LNCaP clone FGC (cell line): ENCODE measurements at regions not wholly inside any gene's neighbourhood (a gene's known extent, or its start where the extent isn't known, plus 50 kb on each side); places are given as distances from the start of the nearest gene placed in this dataset.

Experiments used
- DNase-seq: peaks from one replicate; pipeline ENCODE4 v3.0.0-alpha.2; 2011; ENCODE audit warnings: low read depth
- H3K4me3 ChIP-seq: 2 replicates; pipeline ENCODE4 v1.5.1; 2011; ENCODE audit warnings: mild to moderate bottlenecking, low read depth, low read length, control low read depth
- TF ChIP-seq, protein P1 (sequence below): IDR thresholded peaks from 2 replicates; pipeline ENCODE4 v1.5.1; 2012; ENCODE audit warnings: mild to moderate bottlenecking; ENCODE audit not compliant: control insufficient read depth, insufficient read depth; ENCODE audit errors: extremely low read depth

DNA sequence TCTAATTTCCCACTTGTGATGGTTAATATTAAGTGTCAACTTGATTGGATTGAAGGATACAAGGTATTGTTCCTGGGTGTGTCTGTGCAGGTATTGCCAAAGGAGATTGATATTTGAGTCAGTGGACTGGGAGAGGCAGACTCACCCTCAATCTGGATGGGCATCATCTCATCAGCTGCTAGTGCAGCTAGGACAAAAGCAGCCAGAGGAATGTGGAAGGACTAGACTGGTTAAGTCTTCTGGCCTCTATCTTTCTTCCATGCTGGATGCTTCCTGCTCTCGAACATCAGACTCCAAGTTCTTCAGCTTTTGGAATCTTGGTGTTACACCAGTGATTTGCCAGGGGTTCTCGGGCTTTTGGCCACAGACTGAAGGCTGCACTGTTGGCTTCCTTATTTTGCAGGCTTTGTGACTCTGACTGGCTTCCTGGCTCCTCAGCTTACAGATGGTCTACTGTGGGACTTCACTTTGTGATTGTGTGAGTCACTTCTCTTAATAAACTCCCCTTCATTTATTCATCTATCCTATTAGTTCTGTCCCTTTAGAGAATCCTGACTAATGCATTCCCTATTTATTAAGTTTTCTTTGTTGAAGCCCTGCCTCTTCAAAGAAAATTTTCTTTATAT, 1087.5 kb upstream of the NXPH2 start:
- DNase-seq, result no peak
- TF ChIP-seq, protein P1, sequence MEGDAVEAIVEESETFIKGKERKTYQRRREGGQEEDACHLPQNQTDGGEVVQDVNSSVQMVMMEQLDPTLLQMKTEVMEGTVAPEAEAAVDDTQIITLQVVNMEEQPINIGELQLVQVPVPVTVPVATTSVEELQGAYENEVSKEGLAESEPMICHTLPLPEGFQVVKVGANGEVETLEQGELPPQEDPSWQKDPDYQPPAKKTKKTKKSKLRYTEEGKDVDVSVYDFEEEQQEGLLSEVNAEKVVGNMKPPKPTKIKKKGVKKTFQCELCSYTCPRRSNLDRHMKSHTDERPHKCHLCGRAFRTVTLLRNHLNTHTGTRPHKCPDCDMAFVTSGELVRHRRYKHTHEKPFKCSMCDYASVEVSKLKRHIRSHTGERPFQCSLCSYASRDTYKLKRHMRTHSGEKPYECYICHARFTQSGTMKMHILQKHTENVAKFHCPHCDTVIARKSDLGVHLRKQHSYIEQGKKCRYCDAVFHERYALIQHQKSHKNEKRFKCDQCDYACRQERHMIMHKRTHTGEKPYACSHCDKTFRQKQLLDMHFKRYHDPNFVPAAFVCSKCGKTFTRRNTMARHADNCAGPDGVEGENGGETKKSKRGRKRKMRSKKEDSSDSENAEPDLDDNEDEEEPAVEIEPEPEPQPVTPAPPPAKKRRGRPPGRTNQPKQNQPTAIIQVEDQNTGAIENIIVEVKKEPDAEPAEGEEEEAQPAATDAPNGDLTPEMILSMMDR, result no peak
- H3K4me3 ChIP-seq, result no peak overlapping the region

DNA sequence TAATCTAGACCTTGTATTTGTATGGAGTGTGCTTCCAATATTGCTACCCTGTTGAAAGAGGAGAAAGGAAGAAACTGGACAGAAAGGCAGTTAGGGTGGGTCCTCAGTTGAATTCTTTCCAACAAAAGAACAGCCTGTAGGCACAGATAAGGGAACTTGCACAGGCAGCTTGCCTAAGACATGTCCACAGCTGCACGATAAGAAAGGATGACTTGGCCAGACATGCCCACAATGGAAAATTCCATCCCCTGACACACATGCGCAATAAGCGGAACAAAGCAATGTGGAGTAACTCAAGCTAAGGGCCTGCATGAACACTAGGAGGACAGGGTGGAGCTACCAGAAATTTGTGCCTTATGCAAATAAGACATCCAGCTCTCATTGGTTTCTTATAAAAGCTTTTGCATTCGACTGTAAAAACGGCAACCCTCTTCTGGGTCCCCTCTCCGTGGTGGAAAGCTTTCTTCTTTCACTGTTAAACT, 1084.7 kb upstream of the NXPH2 start:
- TF ChIP-seq, protein P1, result no peak
- DNase-seq, result no peak
- no peak overlapping the region for H3K4me3 ChIP-seq

DNA sequence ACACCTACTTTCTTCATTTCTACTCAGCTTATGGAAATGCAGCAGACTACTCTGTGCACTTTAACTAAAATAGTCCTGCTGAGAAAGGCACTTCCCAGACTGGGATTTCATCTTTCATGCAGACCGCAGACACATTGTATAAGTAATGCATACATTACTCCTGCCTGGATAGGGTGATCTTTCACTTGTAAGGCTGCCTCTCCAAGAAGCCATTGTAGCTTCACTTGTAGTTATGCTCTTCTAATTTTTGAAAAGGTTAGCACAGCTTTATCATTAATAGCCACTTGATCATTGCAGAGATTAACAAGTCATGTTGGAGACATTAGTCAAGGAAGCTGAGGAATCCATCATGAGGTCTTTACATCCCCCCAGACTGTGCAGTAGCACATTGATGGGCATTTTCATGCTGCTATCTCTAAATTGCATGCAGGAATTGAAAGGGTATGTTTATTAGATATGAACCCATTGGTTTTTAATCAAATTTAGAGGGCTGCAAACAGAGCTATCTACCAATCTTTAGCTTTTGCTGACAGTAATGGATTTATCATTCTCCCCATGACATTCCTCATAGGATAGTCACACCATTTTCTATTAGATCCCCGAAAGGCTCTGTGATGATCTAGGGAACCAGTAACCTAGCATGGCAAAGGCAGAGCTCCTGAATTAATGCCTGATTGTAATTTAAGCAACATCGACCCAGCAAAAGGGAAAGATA, 1074.7 kb upstream of the NXPH2 start:
- TF ChIP-seq, protein P1, result no peak
- DNase-seq, result no peak
- no peak overlapping the region for H3K4me3 ChIP-seq

DNA sequence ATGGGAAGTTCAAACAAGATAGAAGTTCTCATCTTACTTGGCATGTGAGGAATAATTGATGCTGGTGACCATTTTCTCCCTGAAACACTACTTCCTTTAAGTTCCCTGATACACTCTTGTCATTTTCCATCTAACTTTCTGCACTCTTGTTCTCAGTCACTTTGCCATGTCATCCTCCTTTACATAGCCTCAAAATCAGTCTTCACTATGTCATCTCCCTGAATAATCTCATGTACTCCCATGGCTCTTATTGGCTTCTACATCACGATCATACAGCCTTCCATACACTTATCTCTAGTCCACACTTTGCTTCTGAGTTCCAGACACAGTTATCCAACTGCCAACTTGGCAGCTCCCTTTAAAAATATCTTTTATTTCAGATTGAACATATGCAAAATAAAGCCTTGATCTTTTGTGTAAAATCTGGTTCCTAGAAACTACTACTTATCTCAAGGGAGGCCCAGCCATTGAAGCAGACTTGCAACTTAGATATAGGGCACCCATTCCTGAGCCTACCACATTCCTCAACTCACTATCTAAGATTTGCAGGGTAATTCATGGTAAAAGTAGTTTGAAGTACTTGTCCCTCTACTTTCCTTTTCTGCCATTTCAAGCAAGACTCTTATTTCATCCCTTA, 1070.2 kb upstream of the NXPH2 start:
- no peak overlapping the region for H3K4me3 ChIP-seq
- DNase-seq, result no peak
- TF ChIP-seq, protein P1, result no peak

DNA sequence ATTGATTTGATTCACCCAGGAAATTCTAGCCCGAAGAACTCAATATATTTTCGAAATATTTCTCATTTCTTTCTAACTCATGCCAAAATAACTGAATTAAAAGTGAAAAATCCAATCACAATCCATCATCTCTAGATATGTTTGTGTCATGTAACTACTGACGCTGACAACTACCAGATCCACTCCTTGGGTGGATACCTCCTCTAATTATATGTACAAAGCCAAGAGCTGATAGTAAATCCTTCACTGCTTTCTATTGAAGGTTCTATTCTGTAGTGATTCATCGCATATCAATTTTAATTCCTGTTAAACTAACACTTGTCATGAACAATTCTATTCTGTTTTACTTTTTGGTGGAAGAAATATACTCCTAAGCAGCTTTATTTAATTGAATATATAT, 1056.6 kb upstream of the NXPH2 start:
- DNase-seq, result no peak
- TF ChIP-seq, protein P1, result no peak
- H3K4me3 ChIP-seq, result no peak overlapping the region

DNA sequence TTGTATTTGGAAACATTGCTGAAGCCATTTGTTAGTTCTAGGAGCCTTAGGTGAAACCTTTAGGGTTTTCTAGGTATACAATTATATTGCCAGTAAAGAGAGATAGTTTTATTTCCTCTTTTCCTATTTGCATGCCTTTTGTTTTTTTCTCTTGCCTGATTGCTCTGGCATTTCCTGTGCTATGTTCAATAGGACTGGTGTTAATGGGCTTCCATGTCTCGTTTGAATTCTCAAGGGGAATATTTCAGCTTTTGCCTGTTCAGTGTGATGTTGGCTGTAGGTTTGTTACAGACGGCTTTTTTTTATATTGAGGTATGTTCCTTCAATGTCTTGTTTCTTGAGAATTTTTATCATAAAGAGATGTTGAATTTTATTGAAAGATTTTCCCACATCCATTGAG, 1054.9 kb upstream of the NXPH2 start:
- TF ChIP-seq, protein P1, result no peak
- no peak overlapping the region for H3K4me3 ChIP-seq

More for the DNA sequence above, 1054.9 kb upstream of the NXPH2 start:
- no peak for DNase-seq
